SIG-M5 treated with dmso at 0.1 percent for 504 hours (cell line): ENCODE measurements at regions not wholly inside any gene's neighbourhood (a gene's known extent, or its start where the extent isn't known, plus 50 kb on each side); places are given as distances from the start of the nearest gene placed in this dataset.

Experiments
- DNase-seq: peaks from one replicate; lab custom pipeline; 2025; ENCODE audit not compliant: unreplicated experiment; lab: John Stamatoyannopoulos, UW

GRCh38 chr10:129364949-129365348 lies 102.1 kb upstream of the MGMT start:
- DNase-seq = no peak

GRCh38 chr10:129365767-129366402 lies 101.2 kb upstream of the MGMT start:
- no peak for DNase-seq

GRCh38 chr10:129366450-129366849 lies 100.6 kb upstream of the MGMT start:
- no peak for DNase-seq

DNA sequence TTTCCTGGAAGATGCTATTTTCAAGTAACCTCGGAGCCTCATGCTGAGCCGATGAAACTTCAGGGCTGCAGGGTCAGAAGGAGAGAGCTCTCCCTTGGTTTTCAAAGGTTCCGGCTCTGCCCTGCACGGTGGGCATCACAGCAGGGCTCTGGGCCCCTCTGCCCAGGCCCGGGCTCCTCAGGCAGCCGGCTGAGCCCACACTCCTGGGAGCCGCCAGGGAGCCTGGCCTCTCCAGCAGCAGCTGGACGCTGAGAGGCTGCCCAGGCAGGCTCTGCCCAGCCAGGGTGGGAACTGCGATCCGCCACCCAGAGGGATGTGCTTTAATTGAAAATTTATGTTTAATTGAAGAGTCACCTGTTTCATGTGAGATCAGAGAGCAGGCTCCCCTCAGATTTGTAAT lies 97.5 kb upstream of the MGMT start:
- no peak for DNase-seq

DNA sequence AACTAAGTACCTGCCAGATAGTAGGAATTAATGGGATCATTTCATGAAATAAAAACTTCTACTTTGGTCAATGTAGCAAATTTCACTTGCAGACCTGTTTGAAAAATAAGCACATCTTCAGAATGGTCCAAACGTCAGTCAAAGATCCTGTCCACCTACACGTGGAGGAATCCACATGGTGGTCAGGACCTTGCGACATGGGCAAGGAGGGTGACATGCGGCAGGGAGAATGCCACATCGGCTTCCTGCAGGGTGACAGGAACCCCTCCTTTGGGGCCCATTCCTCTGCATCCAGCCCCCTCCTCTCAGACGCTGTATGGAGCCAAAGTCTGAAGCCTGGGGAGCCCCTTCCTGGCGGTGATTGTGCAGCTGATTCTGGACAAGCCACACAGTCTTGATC lies 95.5 kb upstream of the MGMT start:
- DNase-seq = no peak

DNA sequence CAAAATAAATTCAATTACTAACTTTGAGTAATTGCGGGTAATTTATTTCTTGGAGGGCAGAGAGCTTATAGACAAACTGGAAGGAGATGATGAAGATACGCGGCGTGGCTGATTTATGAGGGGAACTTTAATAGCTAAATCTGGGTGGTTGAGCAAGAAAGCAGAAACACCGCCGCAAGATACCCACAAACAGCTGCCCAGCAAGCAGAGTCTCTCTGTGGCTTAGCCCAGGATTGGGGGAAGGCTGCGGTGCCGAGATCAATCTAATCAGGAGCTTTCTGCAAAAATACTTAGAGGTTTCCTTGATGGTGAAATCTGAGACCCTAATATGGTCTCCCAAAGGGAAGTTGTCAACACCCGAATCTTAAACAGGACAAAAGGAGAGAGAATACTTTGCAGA lies 94.9 kb upstream of the MGMT start:
- no peak for DNase-seq

GRCh38 chr10:129373231-129373630 lies 93.8 kb upstream of the MGMT start:
- no peak for DNase-seq

DNA sequence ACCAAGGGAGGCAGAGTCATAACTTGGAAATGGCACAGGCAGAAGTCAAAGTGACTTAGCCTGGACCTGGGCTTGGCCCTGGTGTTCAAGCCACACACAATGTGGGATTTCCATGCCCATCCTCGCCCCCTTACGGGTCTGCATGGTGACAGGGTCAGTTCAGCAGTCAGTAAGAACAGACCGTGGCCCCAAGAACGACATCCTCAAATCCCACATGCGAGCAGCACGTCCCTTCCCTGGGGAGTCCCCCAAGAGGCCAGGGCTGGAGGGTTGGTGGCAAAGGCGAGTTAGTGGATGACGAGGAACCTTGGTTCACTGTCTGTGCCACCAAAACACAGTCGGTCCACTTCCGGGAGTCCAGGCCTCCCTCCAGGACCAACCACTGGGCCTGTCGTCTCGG lies 93.3 kb upstream of the MGMT start:
- no peak for DNase-seq

DNA sequence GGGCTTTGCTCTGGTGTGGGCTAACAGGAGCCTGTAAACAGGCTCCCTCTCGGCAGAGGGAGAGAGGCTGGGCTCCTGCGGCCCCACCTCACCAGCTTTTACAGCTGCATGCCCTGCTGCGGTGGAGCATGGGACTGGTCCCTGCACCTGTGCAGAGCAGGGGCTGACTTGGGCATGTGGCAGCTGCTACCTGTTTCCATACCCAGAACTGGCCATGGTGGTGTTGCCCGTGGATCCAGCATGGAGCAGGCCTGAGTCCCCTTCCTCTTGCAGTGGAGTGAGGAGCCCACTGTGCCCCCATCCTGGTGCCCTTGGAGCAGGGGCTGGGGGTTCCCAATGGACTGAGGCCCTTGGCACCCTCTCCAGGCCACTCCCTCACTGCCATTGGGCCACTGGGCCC lies 91.9 kb upstream of the MGMT start:
- no peak for DNase-seq

GRCh38 chr10:129375912-129376311 lies 91.1 kb upstream of the MGMT start:
- DNase-seq = no peak

GRCh38 chr10:129380279-129380678 lies 86.8 kb upstream of the MGMT start:
- DNase-seq = no peak

DNA sequence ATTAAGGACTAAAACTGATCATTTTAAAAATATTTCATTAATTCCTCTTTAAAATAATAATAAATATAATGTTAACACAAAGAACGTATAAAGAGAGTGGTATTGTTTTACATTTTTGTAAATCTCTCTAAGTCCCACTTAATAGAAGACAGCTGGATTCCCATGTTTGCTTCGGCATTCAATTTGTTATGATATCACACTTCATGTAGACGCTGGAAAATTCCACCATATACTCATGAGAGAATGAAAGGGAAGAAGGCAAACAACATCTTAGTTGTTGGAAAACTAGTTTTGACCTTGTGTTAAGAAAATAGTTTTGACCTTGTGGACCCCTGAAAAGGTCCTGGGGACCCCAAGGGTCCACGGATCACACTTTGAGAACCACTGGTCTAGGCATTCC lies 85.3 kb upstream of the MGMT start:
- no peak for DNase-seq

DNA sequence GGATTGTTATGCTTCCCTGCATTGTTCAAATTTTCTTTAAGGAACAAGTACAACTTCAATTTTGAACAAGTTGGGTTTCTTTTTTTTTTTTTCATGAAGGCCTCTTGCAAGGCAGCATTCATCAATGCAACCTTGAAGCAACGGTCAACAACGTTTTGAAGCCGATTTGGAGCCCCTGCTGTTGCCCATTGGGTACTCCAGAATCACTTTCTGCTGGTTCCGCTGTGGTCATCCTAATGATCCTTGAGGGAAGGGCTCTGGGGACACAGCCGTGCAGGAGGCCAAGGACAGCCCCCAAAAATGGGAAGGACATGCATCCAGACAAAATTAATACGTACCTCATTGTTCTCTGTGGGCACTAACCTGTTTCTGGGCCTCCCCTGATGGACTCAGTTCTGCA lies 84.6 kb upstream of the MGMT start:
- no peak for DNase-seq

GRCh38 chr10:129383651-129384050 lies 83.4 kb upstream of the MGMT start:
- DNase-seq = no peak

GRCh38 chr10:129385600-129385999 lies 81.4 kb upstream of the MGMT start:
- DNase-seq = no peak

- DNase-seq = no peak
These were observed 80.4 kb upstream of the MGMT start for GRCh38 chr10:129386415-129387257.

DNA sequence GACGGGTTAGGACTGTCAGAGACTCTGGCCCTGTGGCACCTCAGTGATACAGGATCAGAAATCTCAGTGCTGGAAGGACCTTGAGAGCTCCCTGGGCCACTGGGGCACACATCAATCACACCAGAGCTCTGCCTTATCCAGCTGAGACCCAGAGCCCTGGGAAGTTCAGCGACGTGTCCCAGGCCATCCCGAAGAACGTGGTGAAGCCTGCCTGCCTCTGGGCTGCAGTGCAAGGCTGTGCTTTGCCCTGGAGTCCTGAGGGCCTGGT lies 79.8 kb upstream of the MGMT start:
- no peak for DNase-seq

- no peak for DNase-seq
These were observed 78.6 kb upstream of the MGMT start for GRCh38 chr10:129388435-129388834.

GRCh38 chr10:129389194-129389593 lies 77.8 kb upstream of the MGMT start:
- no peak for DNase-seq

- DNase-seq = no peak
These were observed 76.9 kb upstream of the MGMT start for GRCh38 chr10:129390147-129390546.

- DNase-seq = no peak
These were observed 76.3 kb upstream of the MGMT start for GRCh38 chr10:129390726-129391125.

DNA sequence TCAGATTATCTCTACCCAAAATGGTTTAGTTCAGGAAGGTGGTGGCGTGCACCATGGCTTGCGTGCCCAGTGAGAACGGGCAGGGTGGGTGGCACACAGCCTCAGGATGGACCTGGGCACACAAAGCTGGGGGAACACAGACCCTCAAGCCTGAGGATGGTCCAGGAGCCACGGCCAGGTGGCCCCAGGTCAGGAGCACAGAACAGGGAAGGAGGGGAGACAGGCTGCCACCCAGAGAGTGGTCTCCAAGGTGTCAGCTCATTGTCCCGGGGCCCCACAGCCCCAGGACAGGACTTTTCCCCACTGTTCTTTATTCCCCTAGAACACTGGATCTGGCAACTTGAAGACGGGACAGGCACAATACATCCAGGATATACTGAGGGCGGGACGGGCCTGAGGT lies 75.6 kb upstream of the MGMT start:
- no peak for DNase-seq

DNA sequence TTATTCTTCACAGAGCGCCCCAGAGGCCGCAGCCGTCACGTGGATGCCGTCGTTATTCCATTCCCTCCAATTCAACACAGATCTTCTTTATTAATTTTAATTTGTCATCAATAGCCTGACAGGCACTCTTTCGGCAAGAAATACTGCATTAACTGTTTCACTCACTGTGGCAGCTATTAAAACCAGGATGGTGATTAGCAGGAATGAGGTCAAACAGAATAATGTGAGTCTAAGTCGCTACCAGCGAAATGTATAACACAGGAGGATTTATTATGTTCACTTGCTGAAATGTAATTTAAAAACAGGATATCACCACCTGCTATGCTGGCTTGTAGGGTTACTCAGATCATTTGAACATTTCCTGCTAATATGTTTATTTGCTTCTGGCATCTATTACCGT lies 74.2 kb upstream of the MGMT start:
- no peak for DNase-seq
